Suprapubic skin (tissue), 3 donors: ENCODE measurements at regions not wholly inside any gene's neighbourhood (a gene's known extent, or its start where the extent isn't known, plus 50 kb on each side); places are given as distances from the start of the nearest gene placed in this dataset.

Source experiments
- CTCF ChIP-seq, 2 donors: fragments of 200-600 bp in 1 of 2; fragments of 450-650 bp in 1 of 2; sonication (generic) in 1 of 2; IDR thresholded peaks; one replicate each; pipeline ENCODE4 v1.5.1; 2016 to 2019; ENCODE audit warnings: antibody characterized with exemption in 2 of 2, mild to moderate bottlenecking in 1 of 2, moderate library complexity in 1 of 2
- POLR2A ChIP-seq, 2 donors: fragments of 450-650 bp; IDR thresholded peaks; one replicate each; pipeline ENCODE4 v1.6.1; 2017; ENCODE audit warnings: antibody characterized with exemption in 2 of 2, mild to moderate bottlenecking in 2 of 2, moderate library complexity in 2 of 2

- TF ChIP-seq CTCF (IDR thresholded peaks at IDR 0.05) (no peak), POLR2A (IDR thresholded peaks at IDR 0.05) (no peak)
Observed at GRCh38 chr2:150812664-150813367, 325.3 kb upstream of the RND3 start.
